Adrenal gland (tissue), 9 donors: ENCODE measurements at regions not wholly inside any gene's neighbourhood (a gene's known extent, or its start where the extent isn't known, plus 50 kb on each side); places are given as distances from the start of the nearest gene placed in this dataset.

Experiments used
- DNase-seq, 7 donors: peaks; one replicate each; pipeline ENCODE4 v3.0.0-alpha.2; 2019 to 2020
- H3K27ac ChIP-seq, 5 donors: fragments of 200-600 bp; sonication (generic) in 4 of 5; 1 replicate in 3 of 5; 2 replicates in 2 of 5; pipeline versions ENCODE4 v1.5.1 to v1.8.0; 2016 to 2020; ENCODE audit warnings: mild to moderate bottlenecking in 1 of 5
- H3K27me3 ChIP-seq: fragments of 200-600 bp; 2 replicates; pipeline ENCODE4 v1.8.0; 2021
- H3K36me3 ChIP-seq, 2 donors: fragments of 200-600 bp; replicated peaks in 1 of 2; 1 replicate in 1 of 2; 2 replicates in 1 of 2; pipeline versions ENCODE4 v1.5.1 to v1.8.0; 2018 to 2022
- H3K4me1 ChIP-seq, 2 donors: fragments of 200-600 bp; replicated peaks in 1 of 2; 1 replicate in 1 of 2; 2 replicates in 1 of 2; pipeline versions ENCODE4 v1.5.1 to v1.8.0; 2018 to 2021
- H3K4me3 ChIP-seq, 4 donors: fragments of 200-600 bp; sonication (generic) in 3 of 4; one replicate each; pipeline ENCODE4 v1.5.1; 2016 to 2018
- H3K9me3 ChIP-seq, 3 donors: fragments of 200-600 bp; sonication (generic) in 1 of 3; replicated peaks in 1 of 3; 1 replicate in 2 of 3; 2 replicates in 1 of 3; pipeline versions ENCODE4 v1.5.1 to v1.8.0; 2016 to 2021
- POLR2A ChIP-seq, 2 donors: fragments of 450-650 bp; IDR thresholded peaks; one replicate each; pipeline ENCODE4 v1.6.1; 2017; ENCODE audit warnings: antibody characterized with exemption in 2 of 2, mild to moderate bottlenecking in 2 of 2, moderate library complexity in 1 of 2
- WGBS, 4 donors: extraction: QIAGEN DNeasy Blood & Tissue Kit in 2 of 4; methylation state at CpG; one replicate each; pipeline versions ENCODE4 v1.1.5 to v1.1.7; 2013 to 2017; 5-methylcytosine and 5-hydroxymethylcytosine counted together
- intact Hi-C, 2 donors: fragments of 100-400 bp; cut with DNase I; formaldehyde crosslinking; loops; one replicate each; pipeline versions ENCODE4 v1.14.1 to v1.15.0; 2022 to 2023
- TF ChIP-seq, protein P1 (sequence below), 6 experiments: fragments of 450-650 bp in 4 of 6; fragments of 200-600 bp in 2 of 6; sonication (generic) in 1 of 6; IDR thresholded peaks; 1 replicate in 5 of 6; 2 replicates in 1 of 6; pipeline versions ENCODE4 v1.5.1 to v1.8.0; 2016 to 2021; ENCODE audit warnings: antibody characterized with exemption in 6 of 6, mild to moderate bottlenecking in 2 of 6, moderate library complexity in 1 of 6
- donor health status: healthy with polysubstance abuse.
- donor health status: Bipolar disorder and iron deficiency.
- donor health status: DM: yes; HTN: yes; CAD: no.
- donor health status: DM: no; HTN: no; CAD: no.
- donor health status: DM: no; HTN: no; CAD: no.

GRCh38 chr21:17931080-17931479, 111.9 kb upstream of the C21orf91 start:
- 81 to 93% (median 89%) methylated on average over 4 of the region's 4 CpGs for WGBS, 4 donors
- Histone ChIP-seq H3K36me3 (no peaks in the 10 kb centered on the region), H3K4me1 (no peaks in the 10 kb centered on the region), H3K27ac (no peak overlapping the region), H3K27me3 (no peaks in the 10 kb centered on the region), H3K4me3 (no peak overlapping the region), H3K9me3 (no peaks in the 10 kb centered on the region)
- intact Hi-C loops = no loop called here
- no peak for DNase-seq
- TF ChIP-seq, protein P1, sequence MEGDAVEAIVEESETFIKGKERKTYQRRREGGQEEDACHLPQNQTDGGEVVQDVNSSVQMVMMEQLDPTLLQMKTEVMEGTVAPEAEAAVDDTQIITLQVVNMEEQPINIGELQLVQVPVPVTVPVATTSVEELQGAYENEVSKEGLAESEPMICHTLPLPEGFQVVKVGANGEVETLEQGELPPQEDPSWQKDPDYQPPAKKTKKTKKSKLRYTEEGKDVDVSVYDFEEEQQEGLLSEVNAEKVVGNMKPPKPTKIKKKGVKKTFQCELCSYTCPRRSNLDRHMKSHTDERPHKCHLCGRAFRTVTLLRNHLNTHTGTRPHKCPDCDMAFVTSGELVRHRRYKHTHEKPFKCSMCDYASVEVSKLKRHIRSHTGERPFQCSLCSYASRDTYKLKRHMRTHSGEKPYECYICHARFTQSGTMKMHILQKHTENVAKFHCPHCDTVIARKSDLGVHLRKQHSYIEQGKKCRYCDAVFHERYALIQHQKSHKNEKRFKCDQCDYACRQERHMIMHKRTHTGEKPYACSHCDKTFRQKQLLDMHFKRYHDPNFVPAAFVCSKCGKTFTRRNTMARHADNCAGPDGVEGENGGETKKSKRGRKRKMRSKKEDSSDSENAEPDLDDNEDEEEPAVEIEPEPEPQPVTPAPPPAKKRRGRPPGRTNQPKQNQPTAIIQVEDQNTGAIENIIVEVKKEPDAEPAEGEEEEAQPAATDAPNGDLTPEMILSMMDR (IDR thresholded peaks at IDR 0.05) = peak in 1 of 6 experiments; percentile 7
- TF ChIP-seq POLR2A (IDR thresholded peaks at IDR 0.05) = no peak

GRCh38 chr21:17930093-17930492, 110.9 kb upstream of the C21orf91 start:
- Histone ChIP-seq H3K27ac (no peak overlapping the region), H3K9me3 (no peaks in the 10 kb centered on the region), H3K27me3 (no peaks in the 10 kb centered on the region), H3K4me3 (no peak overlapping the region), H3K4me1 (no peaks in the 10 kb centered on the region), H3K36me3 (no peaks in the 10 kb centered on the region)
- intact Hi-C loops = no loop called here
- DNase-seq = no peak
- TF ChIP-seq POLR2A (IDR thresholded peaks at IDR 0.05) = no peak
- TF ChIP-seq, protein P1 (IDR thresholded peaks at IDR 0.05) = no peak
- WGBS, 4 donors = 78 to 100% (median 82%) methylated on average over 1 of the region's 1 CpG; no CpG with 5 or more reads in 1 of the 4 donors

DNA sequence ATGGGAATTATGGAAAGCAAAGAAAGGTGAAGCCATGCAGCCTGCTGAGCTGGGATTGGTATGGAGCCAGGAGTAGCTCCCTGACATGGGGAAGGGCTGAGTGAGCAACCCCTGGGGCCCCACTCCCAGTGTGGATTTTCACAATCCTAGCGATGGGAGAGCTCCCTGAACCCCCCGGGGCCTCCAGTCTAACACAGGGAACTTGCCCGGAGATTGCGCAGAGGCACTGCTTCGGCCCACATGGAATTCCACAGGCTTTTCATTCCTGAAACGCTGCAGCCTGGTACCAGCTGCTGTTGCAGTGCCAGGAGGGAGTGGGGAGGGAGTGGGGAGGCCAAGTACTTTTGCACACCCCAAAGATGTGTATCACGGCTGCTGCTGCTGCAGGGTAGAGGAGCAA, 110.4 kb upstream of the C21orf91 start:
- intact Hi-C loops = no loop called here
- DNase-seq = no peak
- Histone ChIP-seq H3K4me1 (no peaks in the 10 kb centered on the region), H3K27ac (no peak overlapping the region), H3K4me3 (no peak overlapping the region), H3K9me3 (no peaks in the 10 kb centered on the region), H3K27me3 (no peaks in the 10 kb centered on the region), H3K36me3 (no peaks in the 10 kb centered on the region)
- WGBS, 4 donors = 74 to 82% (median 79%) methylated on average over 3 to 7 of the region's 7 CpGs
- TF ChIP-seq, protein P1 (IDR thresholded peaks at IDR 0.05) = no peak
- TF ChIP-seq POLR2A (IDR thresholded peaks at IDR 0.05) = no peak

DNA sequence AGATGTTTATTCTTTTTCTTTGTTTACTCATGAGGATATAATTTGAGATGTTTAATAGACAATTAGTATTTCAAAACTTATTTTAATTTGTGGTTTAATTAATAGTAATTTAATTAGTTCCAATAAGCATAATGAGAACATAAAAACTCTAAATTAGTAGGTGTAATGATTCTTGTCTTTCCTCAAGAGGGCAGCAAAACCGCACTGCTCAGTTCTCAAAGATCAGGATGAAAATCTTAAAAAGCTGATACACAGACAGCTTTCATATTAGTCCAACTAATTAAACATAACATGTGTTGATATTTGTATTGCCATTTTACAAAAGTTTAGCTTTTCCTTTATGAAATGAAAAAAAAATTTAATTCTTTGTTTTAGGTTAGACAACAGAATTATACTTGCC, 106.7 kb upstream of the C21orf91 start:
- DNase-seq = peak in 3 of 7 donors; percentile 10 to 21 (median 20)
- no peaks in the 10 kb centered on the region for H3K4me1 ChIP-seq
- intact Hi-C loops = no loop called here
- no peak overlapping the region for H3K27ac ChIP-seq
- TF ChIP-seq, protein P1 (IDR thresholded peaks at IDR 0.05) = peak; percentile 16 to 56 (median 34)
- no peak for TF ChIP-seq POLR2A (IDR thresholded peaks at IDR 0.05)
- no peak overlapping the region for H3K4me3 ChIP-seq
- no peaks in the 10 kb centered on the region for H3K27me3 ChIP-seq
- 19 to 38% (median 28%) methylated on average over 1 of the region's 1 CpG for WGBS, 4 donors
- H3K36me3 ChIP-seq = no peaks in the 10 kb centered on the region
- H3K9me3 ChIP-seq = no peaks in the 10 kb centered on the region
